Nephron (organoid): ENCODE measurements at regions not wholly inside any gene's neighbourhood (a gene's known extent, or its start where the extent isn't known, plus 50 kb on each side); places are given as distances from the start of the nearest gene placed in this dataset.

Source experiments
- H3K27ac Mint-ChIP-seq, 3 experiments: 2 replicates each; pipeline ENCODE4 v1.8.0; 2020; ENCODE audit warnings: mixed read lengths in 3 of 3, mild to moderate bottlenecking in 2 of 3, moderate library complexity in 1 of 3
- H3K27me3 Mint-ChIP-seq: 2 replicates; pipeline ENCODE4 v1.8.0; 2021; ENCODE audit warnings: low read depth, mild to moderate bottlenecking, moderate library complexity, mixed read lengths
- H3K36me3 Mint-ChIP-seq: 2 replicates; pipeline ENCODE4 v1.8.0; 2020; ENCODE audit warnings: low read depth, mixed read lengths
- H3K4me1 Mint-ChIP-seq: 2 replicates; pipeline ENCODE4 v1.8.0; 2020; ENCODE audit warnings: mixed read lengths
- H3K4me3 Mint-ChIP-seq, 3 experiments: 2 replicates each; pipeline ENCODE4 v1.8.0; 2020; ENCODE audit warnings: mild to moderate bottlenecking in 3 of 3, mixed read lengths in 3 of 3, moderate library complexity in 2 of 3
- H3K9me3 Mint-ChIP-seq: 2 replicates; pipeline ENCODE4 v1.8.0; 2020; ENCODE audit warnings: mixed read lengths
- TF ChIP-seq, protein P1 (sequence below), 3 experiments: fragments of 200-600 bp; sonication (generic); IDR thresholded peaks; one replicate each; pipeline ENCODE4 v1.5.0; 2021; ENCODE audit warnings: antibody characterized with exemption in 3 of 3; ENCODE audit not compliant: unreplicated experiment in 3 of 3

- peaks cover 9% of the 10 kb centered on the region for H3K4me1 Mint-ChIP-seq
- no peaks in the 10 kb centered on the region for H3K9me3 Mint-ChIP-seq
- no peaks in the 10 kb centered on the region for H3K36me3 Mint-ChIP-seq
- H3K4me3 Mint-ChIP-seq: no peak overlapping the region
- TF ChIP-seq, protein P1, sequence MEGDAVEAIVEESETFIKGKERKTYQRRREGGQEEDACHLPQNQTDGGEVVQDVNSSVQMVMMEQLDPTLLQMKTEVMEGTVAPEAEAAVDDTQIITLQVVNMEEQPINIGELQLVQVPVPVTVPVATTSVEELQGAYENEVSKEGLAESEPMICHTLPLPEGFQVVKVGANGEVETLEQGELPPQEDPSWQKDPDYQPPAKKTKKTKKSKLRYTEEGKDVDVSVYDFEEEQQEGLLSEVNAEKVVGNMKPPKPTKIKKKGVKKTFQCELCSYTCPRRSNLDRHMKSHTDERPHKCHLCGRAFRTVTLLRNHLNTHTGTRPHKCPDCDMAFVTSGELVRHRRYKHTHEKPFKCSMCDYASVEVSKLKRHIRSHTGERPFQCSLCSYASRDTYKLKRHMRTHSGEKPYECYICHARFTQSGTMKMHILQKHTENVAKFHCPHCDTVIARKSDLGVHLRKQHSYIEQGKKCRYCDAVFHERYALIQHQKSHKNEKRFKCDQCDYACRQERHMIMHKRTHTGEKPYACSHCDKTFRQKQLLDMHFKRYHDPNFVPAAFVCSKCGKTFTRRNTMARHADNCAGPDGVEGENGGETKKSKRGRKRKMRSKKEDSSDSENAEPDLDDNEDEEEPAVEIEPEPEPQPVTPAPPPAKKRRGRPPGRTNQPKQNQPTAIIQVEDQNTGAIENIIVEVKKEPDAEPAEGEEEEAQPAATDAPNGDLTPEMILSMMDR (IDR thresholded peaks at IDR 0.05; ENCODE audit: unreplicated experiment in 3 of 3): no peak
- H3K27me3 Mint-ChIP-seq: no peaks in the 10 kb centered on the region
- H3K27ac Mint-ChIP-seq: peak overlapping the region in 2 of 3 experiments; percentile 20 to 60
These were observed 187.0 kb upstream of the S100G start for GRCh38 chrX:16462912-16463311.

GRCh38 chrX:16464369-16464768, 185.6 kb upstream of the S100G start:
- Mint-ChIP-seq H3K9me3 (no peaks in the 10 kb centered on the region), H3K4me1 (peaks cover 9% of the 10 kb centered on the region), H3K27me3 (no peaks in the 10 kb centered on the region), H3K36me3 (no peaks in the 10 kb centered on the region), H3K4me3 (no peak overlapping the region), H3K27ac (no peak overlapping the region)
- TF ChIP-seq, protein P1 (IDR thresholded peaks at IDR 0.05; ENCODE audit: unreplicated experiment in 3 of 3): no peak

DNA sequence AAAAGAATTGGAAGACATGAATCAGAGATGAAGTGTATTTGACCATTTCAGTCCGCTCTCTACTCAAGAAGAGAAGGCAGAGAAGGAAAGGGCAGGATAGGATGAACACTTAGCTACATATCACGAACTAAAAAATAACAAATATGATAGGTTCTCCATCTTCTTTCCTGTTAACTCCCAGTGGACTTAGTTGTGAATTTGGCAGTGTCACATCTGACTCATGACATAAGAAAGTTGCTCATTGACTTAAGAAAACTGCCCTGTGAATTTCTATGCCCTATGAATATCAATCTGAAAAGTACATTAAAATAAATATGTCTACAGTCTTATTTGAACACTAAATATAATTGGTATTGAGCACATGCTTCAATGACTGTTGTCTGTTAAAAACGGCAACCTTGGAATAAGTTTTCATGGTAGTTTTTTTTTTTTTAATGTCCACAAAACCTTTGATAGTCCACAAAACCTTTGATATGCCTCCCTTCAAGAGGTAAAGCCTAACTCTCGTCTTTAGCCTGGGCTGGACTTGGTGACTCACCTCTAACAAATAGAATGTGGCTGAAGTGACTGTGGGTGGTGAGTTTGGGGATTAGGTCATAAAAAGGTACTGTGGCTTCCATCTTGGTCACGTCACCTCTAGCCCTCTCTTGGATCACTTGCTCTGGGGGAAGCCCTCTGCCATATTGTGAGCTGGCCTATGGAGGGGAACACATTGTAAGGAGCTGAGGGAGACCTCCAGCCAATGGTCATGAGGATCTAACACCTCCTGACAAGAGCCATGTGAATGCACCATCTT, 184.7 kb upstream of the S100G start:
- TF ChIP-seq, protein P1 (IDR thresholded peaks at IDR 0.05; ENCODE audit: unreplicated experiment in 3 of 3): no peak
- H3K36me3 Mint-ChIP-seq: no peaks in the 10 kb centered on the region
- H3K4me1 Mint-ChIP-seq: peaks cover 9% of the 10 kb centered on the region
- H3K27me3 Mint-ChIP-seq: no peaks in the 10 kb centered on the region
- H3K27ac Mint-ChIP-seq: no peak overlapping the region
- H3K4me3 Mint-ChIP-seq: no peak overlapping the region
- H3K9me3 Mint-ChIP-seq: no peaks in the 10 kb centered on the region

DNA sequence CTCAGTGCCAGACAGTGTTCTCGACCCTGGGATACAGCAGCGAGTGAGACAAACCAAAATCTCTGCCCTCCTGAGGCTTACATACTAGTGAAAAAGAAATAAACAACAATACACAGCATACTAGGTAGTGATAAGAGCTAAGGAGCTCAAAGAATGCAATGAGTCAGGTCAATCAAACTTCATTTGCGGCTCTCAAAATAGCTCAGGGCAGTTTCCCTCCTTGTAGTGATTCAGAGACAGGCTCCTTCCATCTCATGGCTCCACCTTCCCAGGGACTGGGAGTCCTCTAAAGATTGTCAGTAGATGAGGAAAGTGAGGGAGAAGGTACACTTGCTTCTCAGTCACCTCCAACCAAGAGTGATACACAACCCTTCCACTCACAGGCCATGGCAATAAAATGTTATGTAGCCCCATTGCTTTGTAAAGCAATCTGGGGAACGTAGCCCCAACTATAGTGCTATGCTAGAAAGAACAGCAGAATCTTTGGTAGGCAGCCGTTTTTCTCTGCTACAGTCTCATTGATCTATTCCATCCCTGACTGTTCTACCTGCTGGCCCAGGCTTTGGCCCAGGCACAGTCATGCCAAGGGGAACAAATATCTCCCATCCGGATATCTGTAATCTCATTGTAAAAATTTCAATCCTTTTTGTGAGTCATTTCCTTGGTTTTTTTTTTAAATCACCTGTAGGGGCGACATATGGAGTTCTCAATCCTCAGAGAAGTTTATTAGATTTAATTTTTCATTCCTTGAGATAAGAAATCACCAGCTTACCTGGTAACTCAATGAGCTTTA, 183.1 kb upstream of the S100G start:
- H3K36me3 Mint-ChIP-seq: no peaks in the 10 kb centered on the region
- TF ChIP-seq, protein P1 (IDR thresholded peaks at IDR 0.05; ENCODE audit: unreplicated experiment in 3 of 3): no peak
- H3K4me3 Mint-ChIP-seq: no peak overlapping the region
- H3K9me3 Mint-ChIP-seq: no peaks in the 10 kb centered on the region
- H3K27ac Mint-ChIP-seq: no peak overlapping the region
- peaks cover 9% of the 10 kb centered on the region for H3K4me1 Mint-ChIP-seq
- no peaks in the 10 kb centered on the region for H3K27me3 Mint-ChIP-seq

- no peaks in the 10 kb centered on the region for H3K9me3 Mint-ChIP-seq
These were observed 180.1 kb upstream of the S100G start for GRCh38 chrX:16469870-16470269.

More at GRCh38 chrX:16469870-16470269, 180.1 kb upstream of the S100G start:
- Mint-ChIP-seq H3K4me3 (no peak overlapping the region), H3K27ac (no peak overlapping the region), H3K4me1 (no peaks in the 10 kb centered on the region), H3K36me3 (no peaks in the 10 kb centered on the region), H3K27me3 (no peaks in the 10 kb centered on the region)
- TF ChIP-seq, protein P1 (IDR thresholded peaks at IDR 0.05; ENCODE audit: unreplicated experiment in 3 of 3): no peak
